ENCODE measurements at regions not wholly inside any gene's neighbourhood (a gene's known extent, or its start where the extent isn't known, plus 50 kb on each side); places are given as distances from the start of the nearest gene placed in this dataset.

GRCh38 chr9:88802533-88802932 is 188.7 kb upstream of the S1PR3 start:
- TF ChIP-seq POLR2A (IDR thresholded peaks at IDR 0.05): no peak
- no peak for TF ChIP-seq POLR2AphosphoS5 (IDR thresholded peaks at IDR 0.05)
- no peak for TF ChIP-seq CTCF (IDR thresholded peaks at IDR 0.05 in 8 of 11, conservative IDR thresholded peaks at IDR 0.05 in 3 of 11)
- WGBS, 5 donors: 73 to 92% (median 84%) methylated on average over 5 of the region's 5 CpGs
- no peak overlapping the region for H3K27ac ChIP-seq
- H3K36me3 ChIP-seq: no peaks in the 10 kb centered on the region
- H3K4me3 ChIP-seq: no peak overlapping the region
- H3K9me3 ChIP-seq: no peaks in the 10 kb centered on the region
- intact Hi-C loops (cut with DNase I; ENCODE audit: low total_unique reads): no loop called here
- no peak for DNase-seq
- H3K27me3 ChIP-seq (replicated peaks in 1 of 7): peaks cover 0 to 19% (median 0%) of the 10 kb centered on the region in 7 donors
- peaks cover 0 to 12% (median 8%) of the 10 kb centered on the region in 6 donors for H3K4me1 ChIP-seq

GRCh38 chr9:88803546-88804253 is 187.6 kb upstream of the S1PR3 start:
- TF ChIP-seq POLR2AphosphoS5 (IDR thresholded peaks at IDR 0.05) (no peak), POLR2A (IDR thresholded peaks at IDR 0.05) (no peak), CTCF (IDR thresholded peaks at IDR 0.05 in 8 of 11, conservative IDR thresholded peaks at IDR 0.05 in 3 of 11) (no peak)
- DNase-seq: no peak
- Histone ChIP-seq H3K27me3 (replicated peaks in 1 of 7) (peaks cover 0 to 19% (median 0%) of the 10 kb centered on the region in 7 donors), H3K9me3 (no peaks in the 10 kb centered on the region), H3K4me1 (peaks cover 0 to 12% (median 8%) of the 10 kb centered on the region in 6 donors), H3K36me3 (no peaks in the 10 kb centered on the region), H3K4me3 (no peak overlapping the region), H3K27ac (no peak overlapping the region)
- intact Hi-C loops (cut with DNase I; ENCODE audit: low total_unique reads): no loop called here
- 65 to 82% (median 71%) methylated on average over 4 of the region's 4 CpGs for WGBS, 5 donors

DNA sequence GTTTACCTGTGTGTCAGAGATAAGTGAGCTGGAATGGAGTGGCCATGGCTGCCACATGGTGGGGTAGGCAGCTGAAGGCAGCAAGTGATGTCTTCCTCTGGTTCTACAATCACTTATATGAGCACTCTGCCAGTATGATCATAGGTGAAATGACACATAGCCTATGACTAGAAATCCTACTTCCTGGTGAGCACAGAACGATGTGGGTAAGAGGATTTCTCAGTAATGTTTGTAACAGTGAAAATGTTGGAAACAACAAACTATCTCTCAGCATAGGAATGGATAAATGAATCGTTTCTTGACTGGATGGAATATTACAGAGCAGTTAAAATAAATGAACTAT is 187.0 kb upstream of the S1PR3 start:
- 51 to 76% (median 68%) methylated on average over 2 of the region's 2 CpGs for WGBS, 5 donors

More for the DNA sequence above, 187.0 kb upstream of the S1PR3 start:
- no peaks in the 10 kb centered on the region for H3K36me3 ChIP-seq
- H3K4me1 ChIP-seq: peaks cover 0 to 12% (median 8%) of the 10 kb centered on the region in 6 donors
- peaks cover 0 to 16% (median 0%) of the 10 kb centered on the region in 7 donors for H3K27me3 ChIP-seq (replicated peaks in 1 of 7)
- DNase-seq: no peak
- no peak overlapping the region for H3K27ac ChIP-seq
- TF ChIP-seq POLR2AphosphoS5 (IDR thresholded peaks at IDR 0.05) (no peak), POLR2A (IDR thresholded peaks at IDR 0.05) (no peak), CTCF (IDR thresholded peaks at IDR 0.05 in 8 of 11, conservative IDR thresholded peaks at IDR 0.05 in 3 of 11) (no peak)
- H3K9me3 ChIP-seq: no peaks in the 10 kb centered on the region
- intact Hi-C loops (cut with DNase I; ENCODE audit: low total_unique reads): no loop called here
- H3K4me3 ChIP-seq: no peak overlapping the region

Measured in spleen (tissue), 11 donors.